ENCODE measurements at regions not wholly inside any gene's neighbourhood (a gene's known extent, or its start where the extent isn't known, plus 50 kb on each side); places are given as distances from the start of the nearest gene placed in this dataset.

DNA sequence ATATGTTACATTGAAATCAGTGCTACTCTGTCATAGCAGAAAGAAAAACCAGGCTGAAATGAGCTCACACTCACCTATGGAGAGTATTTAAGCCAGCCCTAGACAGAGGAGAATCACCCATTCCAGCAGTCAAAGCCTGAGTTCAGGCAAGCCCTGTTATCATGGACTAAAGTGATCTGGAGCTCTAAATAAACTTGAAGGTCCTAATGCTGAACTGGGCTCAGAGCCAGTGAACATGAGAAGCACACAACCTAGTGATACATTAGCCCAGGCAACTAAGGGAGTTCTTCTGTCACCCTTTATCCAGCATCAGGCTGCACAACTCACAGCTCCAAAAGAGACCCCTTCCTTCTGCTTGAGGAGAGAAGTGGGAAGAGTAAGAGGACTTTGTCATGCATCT lies 425.0 kb downstream of the COL12A1 start:
- H3K27me3 ChIP-seq (ENCODE audit: control insufficient read depth, insufficient read depth, low read length), result no peaks in the 10 kb centered on the region
- H3K36me3 ChIP-seq (ENCODE audit: control insufficient read depth in 2 of 3, insufficient read depth in 3 of 3, low read length in 3 of 3), result no peaks in the 10 kb centered on the region
- H3K4me3 ChIP-seq (ENCODE audit: low read length in 3 of 3), result no peak overlapping the region
- no peak overlapping the region for H3K27ac ChIP-seq (ENCODE audit: low read depth in 2 of 2, low read length in 2 of 2)
- no peak overlapping the region for H3K9ac ChIP-seq (ENCODE audit: low read length in 3 of 3)
- H3K9me3 ChIP-seq (ENCODE audit: control insufficient read depth in 2 of 3, insufficient read depth in 1 of 3, low read length in 3 of 3), result no peaks in the 10 kb centered on the region
- intact Hi-C loops (cut with DNase I), result no loop called here
- DNase-seq (no peak), FAIRE-seq (no peak)
- no peaks in the 10 kb centered on the region for H3K4me1 ChIP-seq (ENCODE audit: control insufficient read depth in 2 of 3, insufficient read depth in 2 of 3, low read depth in 1 of 3, low read length in 3 of 3)
- TF ChIP-seq, protein P1, sequence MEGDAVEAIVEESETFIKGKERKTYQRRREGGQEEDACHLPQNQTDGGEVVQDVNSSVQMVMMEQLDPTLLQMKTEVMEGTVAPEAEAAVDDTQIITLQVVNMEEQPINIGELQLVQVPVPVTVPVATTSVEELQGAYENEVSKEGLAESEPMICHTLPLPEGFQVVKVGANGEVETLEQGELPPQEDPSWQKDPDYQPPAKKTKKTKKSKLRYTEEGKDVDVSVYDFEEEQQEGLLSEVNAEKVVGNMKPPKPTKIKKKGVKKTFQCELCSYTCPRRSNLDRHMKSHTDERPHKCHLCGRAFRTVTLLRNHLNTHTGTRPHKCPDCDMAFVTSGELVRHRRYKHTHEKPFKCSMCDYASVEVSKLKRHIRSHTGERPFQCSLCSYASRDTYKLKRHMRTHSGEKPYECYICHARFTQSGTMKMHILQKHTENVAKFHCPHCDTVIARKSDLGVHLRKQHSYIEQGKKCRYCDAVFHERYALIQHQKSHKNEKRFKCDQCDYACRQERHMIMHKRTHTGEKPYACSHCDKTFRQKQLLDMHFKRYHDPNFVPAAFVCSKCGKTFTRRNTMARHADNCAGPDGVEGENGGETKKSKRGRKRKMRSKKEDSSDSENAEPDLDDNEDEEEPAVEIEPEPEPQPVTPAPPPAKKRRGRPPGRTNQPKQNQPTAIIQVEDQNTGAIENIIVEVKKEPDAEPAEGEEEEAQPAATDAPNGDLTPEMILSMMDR (IDR thresholded peaks at IDR 0.05; ENCODE audit: borderline replicate concordance, extremely low read depth, insufficient read depth), result no peak

DNA sequence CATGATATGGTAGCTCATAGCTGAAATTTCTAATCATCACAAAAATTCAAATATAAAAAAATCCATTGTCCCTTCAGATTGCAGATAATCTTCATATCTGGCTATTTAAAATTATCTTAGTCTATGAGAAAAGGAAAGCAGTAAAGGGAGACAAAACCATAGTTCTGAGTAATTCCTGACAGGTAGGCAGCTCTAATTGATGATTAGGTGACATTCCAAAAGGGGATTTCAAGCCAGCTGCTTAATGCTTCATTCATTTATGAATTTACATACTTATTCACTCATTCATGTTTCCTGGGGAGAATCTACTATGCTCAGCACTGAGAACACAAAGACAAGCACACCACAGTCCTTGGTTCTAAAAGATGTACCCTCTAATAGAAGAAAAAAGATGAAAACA lies 437.1 kb downstream of the COL12A1 start:
- TF ChIP-seq, protein P1 (IDR thresholded peaks at IDR 0.05; ENCODE audit: borderline replicate concordance, extremely low read depth, insufficient read depth), result no peak
- Histone ChIP-seq H3K4me1 (ENCODE audit: control insufficient read depth in 2 of 3, insufficient read depth in 2 of 3, low read depth in 1 of 3, low read length in 3 of 3) (no peaks in the 10 kb centered on the region), H3K27me3 (ENCODE audit: control insufficient read depth, insufficient read depth, low read length) (no peaks in the 10 kb centered on the region), H3K27ac (ENCODE audit: low read depth in 2 of 2, low read length in 2 of 2) (no peak overlapping the region), H3K36me3 (ENCODE audit: control insufficient read depth in 2 of 3, insufficient read depth in 3 of 3, low read length in 3 of 3) (no peaks in the 10 kb centered on the region), H3K9me3 (ENCODE audit: control insufficient read depth in 2 of 3, insufficient read depth in 1 of 3, low read length in 3 of 3) (no peaks in the 10 kb centered on the region), H3K9ac (ENCODE audit: low read length in 3 of 3) (no peak overlapping the region), H3K4me3 (ENCODE audit: low read length in 3 of 3) (no peak overlapping the region)
- FAIRE-seq, result no peak
- intact Hi-C loops (cut with DNase I), result no loop called here
- DNase-seq, result no peak

GRCh38 chr6:74768120-74768519 lies 437.7 kb downstream of the COL12A1 start:
- no peak overlapping the region for H3K4me3 ChIP-seq (ENCODE audit: low read length in 3 of 3)
- H3K4me1 ChIP-seq (ENCODE audit: control insufficient read depth in 2 of 3, insufficient read depth in 2 of 3, low read depth in 1 of 3, low read length in 3 of 3), result no peaks in the 10 kb centered on the region
- DNase-seq, result no peak
- H3K9ac ChIP-seq (ENCODE audit: low read length in 3 of 3), result no peak overlapping the region
- intact Hi-C loops (cut with DNase I), result no loop called here
- H3K27me3 ChIP-seq (ENCODE audit: control insufficient read depth, insufficient read depth, low read length), result no peaks in the 10 kb centered on the region
- H3K27ac ChIP-seq (ENCODE audit: low read depth in 2 of 2, low read length in 2 of 2), result no peak overlapping the region
- no peak for FAIRE-seq
- H3K9me3 ChIP-seq (ENCODE audit: control insufficient read depth in 2 of 3, insufficient read depth in 1 of 3, low read length in 3 of 3), result no peaks in the 10 kb centered on the region
- no peaks in the 10 kb centered on the region for H3K36me3 ChIP-seq (ENCODE audit: control insufficient read depth in 2 of 3, insufficient read depth in 3 of 3, low read length in 3 of 3)
- TF ChIP-seq, protein P1 (IDR thresholded peaks at IDR 0.05; ENCODE audit: borderline replicate concordance, extremely low read depth, insufficient read depth), result no peak

DNA sequence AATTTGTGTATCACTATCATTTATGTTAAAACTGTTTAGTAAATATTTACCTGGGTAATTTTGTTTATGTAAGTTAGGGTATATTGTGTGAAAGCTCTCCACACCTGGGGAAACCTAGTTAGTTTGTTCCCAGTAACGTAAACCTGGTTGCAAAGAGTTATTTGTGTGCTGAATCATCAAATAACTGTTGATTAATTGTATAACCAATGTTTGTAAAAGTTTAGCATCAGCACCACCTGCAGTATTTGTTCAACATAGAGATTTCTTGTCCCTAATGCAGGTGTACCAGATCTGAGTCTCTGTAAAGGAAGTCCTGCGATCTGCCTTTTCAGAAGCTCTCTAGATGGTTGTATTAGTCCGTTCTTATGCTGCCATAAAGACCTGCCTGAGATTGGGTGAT lies 440.4 kb downstream of the COL12A1 start:
- intact Hi-C loops (cut with DNase I), result no loop called here
- DNase-seq (no peak), FAIRE-seq (no peak)
- Histone ChIP-seq H3K27ac (ENCODE audit: low read depth in 2 of 2, low read length in 2 of 2) (no peak overlapping the region), H3K36me3 (ENCODE audit: control insufficient read depth in 2 of 3, insufficient read depth in 3 of 3, low read length in 3 of 3) (no peaks in the 10 kb centered on the region), H3K9ac (ENCODE audit: low read length in 3 of 3) (no peak overlapping the region), H3K9me3 (ENCODE audit: control insufficient read depth in 2 of 3, insufficient read depth in 1 of 3, low read length in 3 of 3) (no peaks in the 10 kb centered on the region), H3K27me3 (ENCODE audit: control insufficient read depth, insufficient read depth, low read length) (no peaks in the 10 kb centered on the region), H3K4me3 (ENCODE audit: low read length in 3 of 3) (no peak overlapping the region), H3K4me1 (ENCODE audit: control insufficient read depth in 2 of 3, insufficient read depth in 2 of 3, low read depth in 1 of 3, low read length in 3 of 3) (no peaks in the 10 kb centered on the region)
- TF ChIP-seq, protein P1 (IDR thresholded peaks at IDR 0.05; ENCODE audit: borderline replicate concordance, extremely low read depth, insufficient read depth), result no peak
